ENCODE measurements at regions not wholly inside any gene's neighbourhood (a gene's known extent, or its start where the extent isn't known, plus 50 kb on each side); places are given as distances from the start of the nearest gene placed in this dataset.

DNA sequence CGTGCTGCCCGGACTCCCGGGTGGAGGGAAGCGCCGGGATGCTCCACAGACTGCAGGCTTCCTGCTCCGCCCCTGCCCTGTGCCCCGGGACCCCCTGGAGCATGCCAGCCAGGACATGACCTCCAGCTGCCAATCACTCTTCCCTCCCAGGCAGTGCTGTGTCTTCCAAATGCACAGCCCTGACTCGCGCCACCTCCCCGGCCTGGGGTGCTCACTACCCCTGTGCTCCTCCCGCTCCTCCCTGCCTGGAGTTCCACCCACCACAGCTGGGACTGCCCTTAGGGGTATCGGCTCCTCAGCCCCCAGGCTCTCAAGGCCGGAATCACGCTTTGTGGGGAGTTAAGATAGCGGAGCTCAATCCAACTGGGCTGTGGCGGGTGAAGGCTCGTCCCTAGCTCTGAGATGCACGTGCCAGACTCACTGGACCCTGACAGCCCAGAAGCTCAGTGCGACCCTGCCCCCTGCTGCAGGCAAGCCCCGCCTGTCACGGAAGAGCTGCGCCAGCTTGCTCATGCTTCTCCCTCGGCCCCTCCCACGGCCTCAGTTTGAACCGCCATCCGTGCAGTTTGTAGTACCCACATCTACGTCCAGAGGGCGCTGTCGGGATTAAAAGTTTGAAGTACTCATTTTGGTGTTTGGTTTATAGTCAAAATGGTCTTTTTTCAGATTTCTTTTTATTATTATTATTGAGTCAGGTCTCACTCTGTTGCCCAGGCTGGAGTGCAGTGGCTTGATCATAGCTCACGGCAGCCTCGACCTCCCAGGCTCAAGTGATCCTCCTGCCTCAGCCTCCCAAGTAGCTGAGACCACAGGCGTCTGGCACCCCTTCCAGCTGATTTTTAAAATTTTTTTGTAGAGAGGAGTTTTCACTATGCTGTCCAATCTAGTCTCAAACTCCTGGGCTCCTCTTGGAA, 142.5 kb upstream of the TCERG1L start:
- TF ChIP-seq, protein P1, sequence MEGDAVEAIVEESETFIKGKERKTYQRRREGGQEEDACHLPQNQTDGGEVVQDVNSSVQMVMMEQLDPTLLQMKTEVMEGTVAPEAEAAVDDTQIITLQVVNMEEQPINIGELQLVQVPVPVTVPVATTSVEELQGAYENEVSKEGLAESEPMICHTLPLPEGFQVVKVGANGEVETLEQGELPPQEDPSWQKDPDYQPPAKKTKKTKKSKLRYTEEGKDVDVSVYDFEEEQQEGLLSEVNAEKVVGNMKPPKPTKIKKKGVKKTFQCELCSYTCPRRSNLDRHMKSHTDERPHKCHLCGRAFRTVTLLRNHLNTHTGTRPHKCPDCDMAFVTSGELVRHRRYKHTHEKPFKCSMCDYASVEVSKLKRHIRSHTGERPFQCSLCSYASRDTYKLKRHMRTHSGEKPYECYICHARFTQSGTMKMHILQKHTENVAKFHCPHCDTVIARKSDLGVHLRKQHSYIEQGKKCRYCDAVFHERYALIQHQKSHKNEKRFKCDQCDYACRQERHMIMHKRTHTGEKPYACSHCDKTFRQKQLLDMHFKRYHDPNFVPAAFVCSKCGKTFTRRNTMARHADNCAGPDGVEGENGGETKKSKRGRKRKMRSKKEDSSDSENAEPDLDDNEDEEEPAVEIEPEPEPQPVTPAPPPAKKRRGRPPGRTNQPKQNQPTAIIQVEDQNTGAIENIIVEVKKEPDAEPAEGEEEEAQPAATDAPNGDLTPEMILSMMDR (IDR thresholded peaks at IDR 0.05), result peak; percentile 66 to 96 (median 73)
- no peak for TF ChIP-seq POLR2A (IDR thresholded peaks at IDR 0.05)

All from body of pancreas (tissue), 4 donors.